Breast epithelium (tissue), 4 donors: ENCODE measurements at regions not wholly inside any gene's neighbourhood (a gene's known extent, or its start where the extent isn't known, plus 50 kb on each side); places are given as distances from the start of the nearest gene placed in this dataset.

Source experiments
- DNase-seq, 2 donors: peaks; one replicate each; pipeline ENCODE4 v3.0.0-alpha.2; 2019; ENCODE audit warnings: low spot score in 2 of 2
- H3K27ac ChIP-seq, 2 donors: fragments of 200-600 bp; sonication (generic) in 1 of 2; one replicate each; pipeline ENCODE4 v1.5.1; 2016 to 2019; ENCODE audit warnings: mild to moderate bottlenecking in 1 of 2
- H3K27me3 ChIP-seq, 2 donors: fragments of 200-600 bp; sonication (generic) in 1 of 2; one replicate each; pipeline versions ENCODE4 v1.5.1 to v1.6.0; 2017 to 2019; ENCODE audit warnings: control low read depth in 1 of 2, mild to moderate bottlenecking in 1 of 2
- H3K36me3 ChIP-seq: fragments of 200-600 bp; one replicate; pipeline ENCODE4 v1.5.1; 2019
- H3K4me1 ChIP-seq, 2 donors: fragments of 200-600 bp; sonication (generic); one replicate each; pipeline ENCODE4 v1.5.1; 2016 to 2019; ENCODE audit warnings: control low read depth in 1 of 2
- H3K4me3 ChIP-seq, 3 donors: fragments of 200-600 bp; sonication (generic); 1 replicate in 2 of 3; 2 replicates in 1 of 3; pipeline ENCODE4 v1.5.1; 2016 to 2019; ENCODE audit warnings: mild to moderate bottlenecking in 3 of 3, moderate library complexity in 2 of 3
- H3K9me3 ChIP-seq, 2 donors: fragments of 200-600 bp; sonication (generic) in 1 of 2; one replicate each; pipeline ENCODE4 v1.5.1; 2016 to 2019; ENCODE audit warnings: control low read depth in 1 of 2
- POLR2A ChIP-seq: fragments of 450-650 bp; IDR thresholded peaks from one replicate; pipeline ENCODE4 v1.6.1; 2016; ENCODE audit warnings: antibody characterized with exemption, mild to moderate bottlenecking, moderate library complexity
- POLR2AphosphoS5 ChIP-seq, 3 donors: sonication (generic); formaldehyde crosslinking; IDR thresholded peaks; one replicate each; pipeline ENCODE4 v1.6.1; 2017; ENCODE audit warnings: antibody characterized with exemption in 3 of 3
- intact Hi-C: fragments of 100-400 bp; cut with DNase I; formaldehyde crosslinking; loops from one replicate; pipeline ENCODE4 v1.15.1; 2023; ENCODE audit warnings: low total_unique reads
- TF ChIP-seq, protein P1 (sequence below), 3 donors: fragments of 450-650 bp; IDR thresholded peaks; one replicate each; pipeline ENCODE4 v1.5.1; 2016 to 2017; ENCODE audit warnings: antibody characterized with exemption in 3 of 3, mild to moderate bottlenecking in 3 of 3, moderate library complexity in 3 of 3

DNA sequence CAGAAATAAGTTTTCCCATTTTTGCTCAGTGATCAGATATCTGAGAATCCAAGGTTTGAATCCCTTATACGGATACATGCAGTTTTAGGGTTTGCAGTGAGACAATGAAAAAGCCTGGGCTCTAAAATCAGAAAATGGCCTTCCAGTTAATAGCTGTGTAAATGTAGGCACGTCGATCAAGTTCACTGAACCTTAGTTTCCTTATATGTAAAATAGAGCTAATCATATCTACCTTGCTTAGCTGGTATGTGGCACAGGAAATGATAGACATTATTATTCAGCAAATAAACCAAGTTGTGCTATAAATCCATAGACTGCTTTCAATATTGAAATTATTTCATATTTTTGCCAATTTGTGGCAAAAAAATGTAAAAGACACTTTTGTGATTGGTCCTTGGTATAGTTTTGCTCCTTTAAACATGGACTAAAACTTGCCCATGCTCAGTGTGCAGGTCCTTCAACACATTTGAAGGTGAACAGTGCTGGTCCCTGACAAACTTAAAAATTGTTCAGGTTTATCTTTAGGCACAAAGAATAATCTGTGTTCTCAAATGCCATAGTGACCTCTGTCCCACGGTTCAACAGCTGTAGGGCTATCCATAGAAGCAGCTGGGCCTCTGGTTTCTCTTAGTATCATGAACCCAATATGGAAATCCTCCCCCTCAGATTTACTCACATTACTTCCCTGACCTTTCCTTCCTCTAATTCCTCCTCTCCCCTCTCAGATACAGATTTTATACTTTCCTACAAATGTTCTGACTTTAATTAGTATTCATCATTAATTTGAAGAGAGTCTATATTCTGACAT is 51.0 kb downstream of the CCDC54 start:
- Histone ChIP-seq H3K9me3 (no peaks in the 10 kb centered on the region), H3K27ac (no peak overlapping the region), H3K36me3 (no peaks in the 10 kb centered on the region), H3K4me3 (no peak overlapping the region), H3K4me1 (no peaks in the 10 kb centered on the region), H3K27me3 (no peaks in the 10 kb centered on the region)
- DNase-seq, result no peak
- TF ChIP-seq, protein P1, sequence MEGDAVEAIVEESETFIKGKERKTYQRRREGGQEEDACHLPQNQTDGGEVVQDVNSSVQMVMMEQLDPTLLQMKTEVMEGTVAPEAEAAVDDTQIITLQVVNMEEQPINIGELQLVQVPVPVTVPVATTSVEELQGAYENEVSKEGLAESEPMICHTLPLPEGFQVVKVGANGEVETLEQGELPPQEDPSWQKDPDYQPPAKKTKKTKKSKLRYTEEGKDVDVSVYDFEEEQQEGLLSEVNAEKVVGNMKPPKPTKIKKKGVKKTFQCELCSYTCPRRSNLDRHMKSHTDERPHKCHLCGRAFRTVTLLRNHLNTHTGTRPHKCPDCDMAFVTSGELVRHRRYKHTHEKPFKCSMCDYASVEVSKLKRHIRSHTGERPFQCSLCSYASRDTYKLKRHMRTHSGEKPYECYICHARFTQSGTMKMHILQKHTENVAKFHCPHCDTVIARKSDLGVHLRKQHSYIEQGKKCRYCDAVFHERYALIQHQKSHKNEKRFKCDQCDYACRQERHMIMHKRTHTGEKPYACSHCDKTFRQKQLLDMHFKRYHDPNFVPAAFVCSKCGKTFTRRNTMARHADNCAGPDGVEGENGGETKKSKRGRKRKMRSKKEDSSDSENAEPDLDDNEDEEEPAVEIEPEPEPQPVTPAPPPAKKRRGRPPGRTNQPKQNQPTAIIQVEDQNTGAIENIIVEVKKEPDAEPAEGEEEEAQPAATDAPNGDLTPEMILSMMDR (IDR thresholded peaks at IDR 0.05), result no peak
- intact Hi-C loops, result no loop called here

GRCh38 chr3:107429320-107430181 is 52.3 kb downstream of the CCDC54 start:
- Histone ChIP-seq H3K4me3 (peak overlapping the region; percentile 82 to 87 (median 86)), H3K36me3 (no peaks in the 10 kb centered on the region), H3K9me3 (no peaks in the 10 kb centered on the region), H3K27ac (peak overlapping the region; percentile 97 to 99), H3K4me1 (no peaks in the 10 kb centered on the region), H3K27me3 (no peaks in the 10 kb centered on the region)
- TF ChIP-seq POLR2AphosphoS5 (IDR thresholded peaks at IDR 0.05) (peak in 1 of 3 donors; percentile 57), POLR2A (no peak)
- TF ChIP-seq, protein P1 (IDR thresholded peaks at IDR 0.05), result peak; percentile 60 to 90 (median 77)
- DNase-seq, result peak; percentile 50 to 73
- intact Hi-C loops, result no loop called here

- no peak for DNase-seq
- H3K27me3 ChIP-seq, result no peaks in the 10 kb centered on the region
- no peaks in the 10 kb centered on the region for H3K4me1 ChIP-seq
- TF ChIP-seq POLR2AphosphoS5 (IDR thresholded peaks at IDR 0.05) (no peak), POLR2A (no peak)
- TF ChIP-seq, protein P1 (IDR thresholded peaks at IDR 0.05), result peak in 1 of 3 donors; percentile 2
- no peaks in the 10 kb centered on the region for H3K9me3 ChIP-seq
- intact Hi-C loops, result no loop called here
- peak overlapping the region; percentile 82 to 87 (median 86) for H3K4me3 ChIP-seq
- peak overlapping the region; percentile 97 to 99 for H3K27ac ChIP-seq
- H3K36me3 ChIP-seq, result no peaks in the 10 kb centered on the region
These were observed 53.2 kb downstream of the CCDC54 start for GRCh38 chr3:107430214-107430995.

GRCh38 chr3:107430996-107431245 is 53.7 kb downstream of the CCDC54 start:
- Histone ChIP-seq H3K27ac (peak overlapping the region; percentile 97 to 99), H3K36me3 (no peaks in the 10 kb centered on the region), H3K4me1 (no peaks in the 10 kb centered on the region), H3K4me3 (peak overlapping the region; percentile 82 to 87 (median 86)), H3K9me3 (no peaks in the 10 kb centered on the region), H3K27me3 (no peaks in the 10 kb centered on the region)
- intact Hi-C loops, result no loop called here
- TF ChIP-seq POLR2AphosphoS5 (IDR thresholded peaks at IDR 0.05) (no peak), POLR2A (no peak)
- TF ChIP-seq, protein P1 (IDR thresholded peaks at IDR 0.05), result no peak
- DNase-seq, result peak; percentile 20 to 55
